ENCODE measurements at regions not wholly inside any gene's neighbourhood (a gene's known extent, or its start where the extent isn't known, plus 50 kb on each side); places are given as distances from the start of the nearest gene placed in this dataset.

DNA sequence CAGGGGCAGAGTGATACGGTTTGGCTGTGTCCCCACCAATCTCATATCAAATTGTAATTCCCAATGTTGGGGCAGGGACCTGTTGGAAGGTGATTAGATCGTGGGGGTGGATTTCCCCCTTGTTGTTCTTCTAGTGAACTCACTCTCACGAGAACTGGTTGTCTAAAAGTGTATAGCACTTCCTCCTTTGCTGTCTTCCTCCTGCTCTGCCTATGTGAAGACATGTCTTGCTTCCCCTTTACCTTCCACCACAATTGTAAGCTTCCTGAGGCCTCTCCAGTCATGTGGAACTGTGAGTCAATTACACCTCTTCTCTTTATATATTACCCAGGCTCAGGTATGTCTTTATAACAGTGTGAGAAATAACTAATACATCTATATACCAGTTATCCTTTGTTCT, 706.4 kb upstream of the KLHL1 start:
- POLR2A ChIA-PET (ENCODE audit: unreplicated experiment) = no interaction called here
- TF ChIP-seq, protein P1, sequence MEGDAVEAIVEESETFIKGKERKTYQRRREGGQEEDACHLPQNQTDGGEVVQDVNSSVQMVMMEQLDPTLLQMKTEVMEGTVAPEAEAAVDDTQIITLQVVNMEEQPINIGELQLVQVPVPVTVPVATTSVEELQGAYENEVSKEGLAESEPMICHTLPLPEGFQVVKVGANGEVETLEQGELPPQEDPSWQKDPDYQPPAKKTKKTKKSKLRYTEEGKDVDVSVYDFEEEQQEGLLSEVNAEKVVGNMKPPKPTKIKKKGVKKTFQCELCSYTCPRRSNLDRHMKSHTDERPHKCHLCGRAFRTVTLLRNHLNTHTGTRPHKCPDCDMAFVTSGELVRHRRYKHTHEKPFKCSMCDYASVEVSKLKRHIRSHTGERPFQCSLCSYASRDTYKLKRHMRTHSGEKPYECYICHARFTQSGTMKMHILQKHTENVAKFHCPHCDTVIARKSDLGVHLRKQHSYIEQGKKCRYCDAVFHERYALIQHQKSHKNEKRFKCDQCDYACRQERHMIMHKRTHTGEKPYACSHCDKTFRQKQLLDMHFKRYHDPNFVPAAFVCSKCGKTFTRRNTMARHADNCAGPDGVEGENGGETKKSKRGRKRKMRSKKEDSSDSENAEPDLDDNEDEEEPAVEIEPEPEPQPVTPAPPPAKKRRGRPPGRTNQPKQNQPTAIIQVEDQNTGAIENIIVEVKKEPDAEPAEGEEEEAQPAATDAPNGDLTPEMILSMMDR (conservative IDR thresholded peaks at IDR 0.05) = no peak
- no peak for TF ChIP-seq EZH2 (IDR thresholded peaks at IDR 0.05; ENCODE audit: low read depth)
- intact Hi-C loops (cut with micrococcal nuclease; ENCODE audit: unreplicated experiment) = no loop called here

DNA sequence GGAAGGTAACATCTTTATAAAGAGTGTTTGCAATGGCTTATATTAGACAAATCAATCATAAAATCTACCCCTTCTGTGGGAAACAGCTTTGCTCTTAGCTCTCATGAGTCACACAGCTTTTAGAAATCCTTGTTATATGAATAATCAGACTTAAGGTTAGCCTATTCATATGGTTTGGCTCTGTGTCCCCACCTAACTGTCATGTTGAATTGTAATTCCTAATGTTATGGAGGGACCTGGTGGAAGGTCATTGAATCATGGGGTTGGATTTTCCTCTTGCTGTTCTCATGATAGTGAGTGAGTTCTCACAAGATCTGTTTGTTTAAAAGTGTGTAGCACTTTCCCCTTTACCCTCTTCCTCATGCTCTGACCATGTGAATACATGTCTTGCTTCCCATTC, 704.2 kb upstream of the KLHL1 start:
- BruUV-seq (replicated peaks) = no TSS peak
- no peak overlapping the region for H2AFZ ChIP-seq
- H3K9me2 ChIP-seq (ENCODE audit: insufficient read depth) = no peaks in the 10 kb centered on the region
- no peaks in the 10 kb centered on the region for H3F3A ChIP-seq (ENCODE audit: insufficient read depth, low read depth)
- TF ChIP-seq, protein P1 (conservative IDR thresholded peaks at IDR 0.05) = no peak
- no peak for TF ChIP-seq EZH2 (IDR thresholded peaks at IDR 0.05; ENCODE audit: low read depth)
- no peaks in the 10 kb centered on the region for H3K4me1 ChIP-seq (replicated peaks; ENCODE audit: insufficient read depth)
- intact Hi-C loops (cut with micrococcal nuclease; ENCODE audit: unreplicated experiment) = no loop called here
- DNase-seq = no peak
- no peak overlapping the region for H3K4me3 ChIP-seq
- CTCF ChIA-PET = no interaction called here
- H3K27ac ChIP-seq = no peak overlapping the region
- no peaks in the 10 kb centered on the region for H3K36me3 ChIP-seq (ENCODE audit: low read depth)
- no peaks in the 10 kb centered on the region for H3K9me3 ChIP-seq (ENCODE audit: insufficient read depth, low read depth)
- no peak overlapping the region for H3K4me2 ChIP-seq
- no peaks in the 10 kb centered on the region for H3K27me3 ChIP-seq (ENCODE audit: insufficient read depth, low read depth)
- H4K20me1 ChIP-seq (ENCODE audit: insufficient read depth) = no peaks in the 10 kb centered on the region
- POLR2A ChIA-PET (ENCODE audit: unreplicated experiment) = no interaction called here
- H3K79me2 ChIP-seq (ENCODE audit: low read depth) = no peaks in the 10 kb centered on the region

More for the DNA sequence above, 706.4 kb upstream of the KLHL1 start:
- H3K36me3 ChIP-seq (ENCODE audit: low read depth) = no peaks in the 10 kb centered on the region
- H3K4me2 ChIP-seq = no peak overlapping the region
- no peak overlapping the region for H2AFZ ChIP-seq
- no TSS peak for BruUV-seq (replicated peaks)
- no peaks in the 10 kb centered on the region for H3K9me2 ChIP-seq (ENCODE audit: insufficient read depth)
- no peak overlapping the region for H3K4me3 ChIP-seq
- no peaks in the 10 kb centered on the region for H3K79me2 ChIP-seq (ENCODE audit: low read depth)
- no peaks in the 10 kb centered on the region for H3F3A ChIP-seq (ENCODE audit: insufficient read depth, low read depth)
- no peaks in the 10 kb centered on the region for H4K20me1 ChIP-seq (ENCODE audit: insufficient read depth)
- CTCF ChIA-PET = no interaction called here
- H3K9me3 ChIP-seq (ENCODE audit: insufficient read depth, low read depth) = no peaks in the 10 kb centered on the region
- DNase-seq = no peak
- H3K27ac ChIP-seq = no peak overlapping the region
- H3K4me1 ChIP-seq (replicated peaks; ENCODE audit: insufficient read depth) = no peaks in the 10 kb centered on the region
- H3K27me3 ChIP-seq (ENCODE audit: insufficient read depth, low read depth) = no peaks in the 10 kb centered on the region

GRCh38 chr13:70809588-70809987, 701.3 kb upstream of the KLHL1 start:
- H3K27ac ChIP-seq = no peak overlapping the region
- DNase-seq = no peak
- CTCF ChIA-PET = no interaction called here
- H3K27me3 ChIP-seq (ENCODE audit: insufficient read depth, low read depth) = no peaks in the 10 kb centered on the region
- intact Hi-C loops (cut with micrococcal nuclease; ENCODE audit: unreplicated experiment) = no loop called here
- no peaks in the 10 kb centered on the region for H4K20me1 ChIP-seq (ENCODE audit: insufficient read depth)
- no TSS peak for BruUV-seq (replicated peaks)
- no peaks in the 10 kb centered on the region for H3K9me3 ChIP-seq (ENCODE audit: insufficient read depth, low read depth)
- POLR2A ChIA-PET (ENCODE audit: unreplicated experiment) = no interaction called here
- no peak overlapping the region for H2AFZ ChIP-seq
- TF ChIP-seq, protein P1 (conservative IDR thresholded peaks at IDR 0.05) = no peak
- no peak for TF ChIP-seq EZH2 (IDR thresholded peaks at IDR 0.05; ENCODE audit: low read depth)
- H3K36me3 ChIP-seq (ENCODE audit: low read depth) = no peaks in the 10 kb centered on the region
- no peaks in the 10 kb centered on the region for H3K9me2 ChIP-seq (ENCODE audit: insufficient read depth)
- no peaks in the 10 kb centered on the region for H3K79me2 ChIP-seq (ENCODE audit: low read depth)
- H3K4me1 ChIP-seq (replicated peaks; ENCODE audit: insufficient read depth) = no peaks in the 10 kb centered on the region
- no peaks in the 10 kb centered on the region for H3F3A ChIP-seq (ENCODE audit: insufficient read depth, low read depth)
- no peak overlapping the region for H3K4me2 ChIP-seq
- H3K4me3 ChIP-seq = no peak overlapping the region

Data from PC-9 (cell line).